HG02973 (cell line): ENCODE measurements at regions not wholly inside any gene's neighbourhood (a gene's known extent, or its start where the extent isn't known, plus 50 kb on each side); places are given as distances from the start of the nearest gene placed in this dataset.

Experiments used
- ATAC-seq: cut with Tn5 transposase; IDR thresholded peaks from one replicate; pipeline ENCODE4 v1.9.1; 2021; ENCODE audit warnings: moderate library complexity; ENCODE audit not compliant: unreplicated experiment

- no peak for ATAC-seq
These were observed 253.9 kb upstream of the MAP3K1 start for GRCh38 chr5:56561455-56561854.

- no peak for ATAC-seq
These were observed 257.1 kb upstream of the MAP3K1 start for GRCh38 chr5:56558131-56558745.

- ATAC-seq = no peak
These were observed 258.2 kb upstream of the MAP3K1 start for GRCh38 chr5:56557198-56557597.

- ATAC-seq = no peak
These were observed 262.6 kb upstream of the MAP3K1 start for GRCh38 chr5:56552612-56553268.

GRCh38 chr5:56550227-56550626 lies 265.1 kb upstream of the MAP3K1 start:
- no peak for ATAC-seq

- no peak for ATAC-seq
These were observed 266.1 kb upstream of the MAP3K1 start for GRCh38 chr5:56549096-56549886.

GRCh38 chr5:56545016-56545415 lies 270.3 kb upstream of the MAP3K1 start:
- ATAC-seq = no peak

- no peak for ATAC-seq
These were observed 271.6 kb upstream of the MAP3K1 start for GRCh38 chr5:56543441-56544388.

- ATAC-seq = no peak
These were observed 275.1 kb upstream of the MAP3K1 start for GRCh38 chr5:56540266-56540665.

- no peak for ATAC-seq
These were observed 276.8 kb upstream of the MAP3K1 start for GRCh38 chr5:56538580-56538979.

GRCh38 chr5:56535347-56535746 lies 280.0 kb upstream of the MAP3K1 start:
- ATAC-seq = no peak

GRCh38 chr5:56534102-56534829 lies 281.1 kb upstream of the MAP3K1 start:
- ATAC-seq = no peak

- no peak for ATAC-seq
These were observed 282.9 kb upstream of the MAP3K1 start for GRCh38 chr5:56532466-56532865.

GRCh38 chr5:56530626-56531138 lies 284.7 kb upstream of the MAP3K1 start:
- ATAC-seq = no peak

- no peak for ATAC-seq
These were observed 285.5 kb upstream of the MAP3K1 start for GRCh38 chr5:56529666-56530430.

- no peak for ATAC-seq
These were observed 288.2 kb upstream of the MAP3K1 start for GRCh38 chr5:56527174-56527573.

- ATAC-seq = no peak
These were observed 290.2 kb upstream of the MAP3K1 start for GRCh38 chr5:56525113-56525512.

GRCh38 chr5:56523790-56524575 lies 290.9 kb upstream of the ANKRD55 start:
- ATAC-seq = no peak

GRCh38 chr5:56522960-56523359 lies 289.8 kb upstream of the ANKRD55 start:
- ATAC-seq = no peak
